SU-DHL-6 (cell line): ENCODE measurements at regions not wholly inside any gene's neighbourhood (a gene's known extent, or its start where the extent isn't known, plus 50 kb on each side); places are given as distances from the start of the nearest gene placed in this dataset.

ENCODE experiments used
- CTCF ChIP-seq: fragments of 200-600 bp; sonication (generic); IDR thresholded peaks from one replicate; pipeline ENCODE4 v1.5.1; 2017; ENCODE audit warnings: antibody characterized with exemption, mild to moderate bottlenecking, low read length, moderate library complexity; ENCODE audit not compliant: insufficient read depth, poor library complexity, severe bottlenecking
- EZH2phosphoT487 ChIP-seq: fragments of 200-600 bp; sonication (generic), shearing (Covaris generic); conservative IDR thresholded peaks from 2 replicates; pipeline ENCODE4 v1.6.1; 2018; ENCODE audit warnings: mild to moderate bottlenecking, antibody characterized with exemption, low read length, moderate library complexity, mixed read lengths

DNA sequence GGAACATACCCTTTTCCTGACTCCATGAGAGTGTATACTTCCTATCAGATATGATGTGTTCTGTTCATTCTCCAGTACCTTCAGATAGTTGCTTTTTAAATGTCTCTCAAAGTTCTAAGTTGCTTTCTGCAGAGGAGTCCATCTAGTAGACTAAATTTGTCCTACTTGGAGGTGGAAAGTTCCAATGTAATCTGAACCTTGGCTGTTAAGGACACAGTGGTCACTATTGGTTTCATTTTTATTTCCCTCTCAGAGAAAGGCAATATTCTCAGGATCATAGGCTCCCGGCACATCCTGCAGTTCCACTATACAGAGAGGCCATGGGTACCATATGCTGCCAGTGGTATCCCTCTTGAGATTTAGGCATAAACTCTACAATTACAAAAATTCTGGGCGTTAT, 634.6 kb downstream of the LRRC70 start:
- TF ChIP-seq CTCF (no peak), EZH2phosphoT487 (no peak)
